ENCODE measurements at regions not wholly inside any gene's neighbourhood (a gene's known extent, or its start where the extent isn't known, plus 50 kb on each side); places are given as distances from the start of the nearest gene placed in this dataset.

DNA sequence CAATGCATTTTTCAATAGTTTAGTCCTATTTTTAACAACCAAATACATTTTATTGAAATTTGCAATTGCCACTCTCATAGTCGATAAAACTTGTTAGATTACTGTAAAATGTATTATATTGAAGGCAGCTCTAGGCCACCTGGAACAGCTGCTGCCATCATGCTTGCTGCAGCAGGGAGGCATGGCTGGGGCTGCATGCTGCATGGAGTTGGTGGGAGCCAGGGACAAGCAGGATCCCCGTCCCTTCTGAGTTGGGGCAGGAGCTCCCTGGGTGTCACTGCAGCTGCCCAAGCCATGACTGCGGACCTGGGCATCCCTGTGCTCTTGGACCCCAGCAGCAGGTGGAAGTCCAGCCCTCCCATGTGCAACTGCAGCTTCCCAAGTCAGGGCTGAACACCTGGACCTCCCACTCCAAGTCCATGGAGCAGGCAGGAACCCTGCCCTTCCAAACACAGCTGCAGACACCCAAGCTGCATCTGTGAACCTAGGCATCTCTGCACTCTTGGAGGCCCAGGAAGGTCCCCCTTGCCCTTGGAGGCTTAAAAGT lies 742.0 kb downstream of the ZBBX start:
- H3K36me3 ChIP-seq, result no peaks in the 10 kb centered on the region
- H2AFZ ChIP-seq (replicated peaks), result no peak overlapping the region
- no peaks in the 10 kb centered on the region for H3K36me3 Mint-ChIP-seq
- no peak overlapping the region for H3K4me3 ChIP-seq
- no peak overlapping the region for H3K4me2 ChIP-seq
- no peaks in the 10 kb centered on the region for H4K20me1 ChIP-seq (ENCODE audit: low read depth)
- no peak overlapping the region for H3K27ac ChIP-seq
- no peaks in the 10 kb centered on the region for H3K9me3 Mint-ChIP-seq
- no peaks in the 10 kb centered on the region for H3K9me3 ChIP-seq (ENCODE audit: low read depth)
- DNase-seq (ENCODE audit: low spot score), result no peak
- H3K27ac Mint-ChIP-seq, result no peak overlapping the region
- no peaks in the 10 kb centered on the region for H3K79me2 ChIP-seq (ENCODE audit: low read depth)
- no peak overlapping the region for H3K4me3 Mint-ChIP-seq
- no peaks in the 10 kb centered on the region for H3K27me3 ChIP-seq
- no peaks in the 10 kb centered on the region for H3F3A ChIP-seq (ENCODE audit: low read depth)
- TF ChIP-seq, protein P1, sequence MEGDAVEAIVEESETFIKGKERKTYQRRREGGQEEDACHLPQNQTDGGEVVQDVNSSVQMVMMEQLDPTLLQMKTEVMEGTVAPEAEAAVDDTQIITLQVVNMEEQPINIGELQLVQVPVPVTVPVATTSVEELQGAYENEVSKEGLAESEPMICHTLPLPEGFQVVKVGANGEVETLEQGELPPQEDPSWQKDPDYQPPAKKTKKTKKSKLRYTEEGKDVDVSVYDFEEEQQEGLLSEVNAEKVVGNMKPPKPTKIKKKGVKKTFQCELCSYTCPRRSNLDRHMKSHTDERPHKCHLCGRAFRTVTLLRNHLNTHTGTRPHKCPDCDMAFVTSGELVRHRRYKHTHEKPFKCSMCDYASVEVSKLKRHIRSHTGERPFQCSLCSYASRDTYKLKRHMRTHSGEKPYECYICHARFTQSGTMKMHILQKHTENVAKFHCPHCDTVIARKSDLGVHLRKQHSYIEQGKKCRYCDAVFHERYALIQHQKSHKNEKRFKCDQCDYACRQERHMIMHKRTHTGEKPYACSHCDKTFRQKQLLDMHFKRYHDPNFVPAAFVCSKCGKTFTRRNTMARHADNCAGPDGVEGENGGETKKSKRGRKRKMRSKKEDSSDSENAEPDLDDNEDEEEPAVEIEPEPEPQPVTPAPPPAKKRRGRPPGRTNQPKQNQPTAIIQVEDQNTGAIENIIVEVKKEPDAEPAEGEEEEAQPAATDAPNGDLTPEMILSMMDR (IDR thresholded peaks at IDR 0.05), result no peak
- TF ChIP-seq EZH2 (IDR thresholded peaks at IDR 0.05) (no peak), EZH2phosphoT487 (IDR thresholded peaks at IDR 0.05) (no peak)
- no peaks in the 10 kb centered on the region for H3K27me3 Mint-ChIP-seq (ENCODE audit: insufficient read depth, low read depth)
- H3K4me1 Mint-ChIP-seq, result no peaks in the 10 kb centered on the region
- H3K9ac ChIP-seq, result no peak overlapping the region
- H3K4me1 ChIP-seq, result no peaks in the 10 kb centered on the region

DNA sequence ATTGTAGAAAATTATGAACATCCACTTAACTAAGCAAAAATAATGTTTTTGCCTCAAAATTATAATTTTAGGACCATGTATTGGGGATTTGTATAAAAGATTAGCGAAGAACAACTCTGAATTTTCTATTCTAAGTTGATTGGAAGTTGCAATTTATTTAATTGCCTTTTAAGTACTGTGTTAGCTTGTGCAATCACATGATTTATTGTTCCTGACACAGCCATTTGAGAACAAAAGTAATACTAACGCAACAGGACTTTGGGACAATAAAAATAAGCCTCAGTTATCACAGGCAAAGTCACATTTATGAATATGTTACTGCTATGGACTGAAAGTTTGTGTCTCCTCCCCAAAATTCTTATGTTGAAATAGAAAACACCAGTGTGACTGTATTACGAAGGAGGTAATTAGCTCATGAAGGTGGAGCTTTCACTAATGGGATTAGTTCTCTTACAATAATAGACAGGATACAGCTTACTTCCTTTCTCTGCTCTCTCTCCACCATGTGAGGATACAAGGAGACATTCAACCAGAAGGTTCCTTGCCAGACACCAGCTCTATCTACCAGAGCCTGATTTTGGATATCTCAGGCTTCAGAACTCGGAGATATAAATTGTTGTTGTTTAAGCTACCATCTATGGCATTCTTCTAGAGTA lies 745.9 kb downstream of the ZBBX start:
- Mint-ChIP-seq H3K9me3 (no peaks in the 10 kb centered on the region), H3K27me3 (ENCODE audit: insufficient read depth, low read depth) (peaks cover 2% of the 10 kb centered on the region), H3K36me3 (no peaks in the 10 kb centered on the region), H3K4me3 (no peak overlapping the region), H3K4me1 (no peaks in the 10 kb centered on the region), H3K27ac (no peak overlapping the region)
- Histone ChIP-seq H3F3A (ENCODE audit: low read depth) (no peaks in the 10 kb centered on the region), H3K27me3 (no peaks in the 10 kb centered on the region), H3K4me2 (no peak overlapping the region), H3K9me3 (ENCODE audit: low read depth) (no peaks in the 10 kb centered on the region), H3K4me3 (no peak overlapping the region), H4K20me1 (ENCODE audit: low read depth) (no peaks in the 10 kb centered on the region), H3K36me3 (no peaks in the 10 kb centered on the region), H3K9ac (no peak overlapping the region), H2AFZ (replicated peaks) (no peak overlapping the region), H3K4me1 (no peaks in the 10 kb centered on the region), H3K79me2 (ENCODE audit: low read depth) (no peaks in the 10 kb centered on the region), H3K27ac (no peak overlapping the region)
- TF ChIP-seq EZH2 (IDR thresholded peaks at IDR 0.05), result no peak
- TF ChIP-seq EZH2phosphoT487 (IDR thresholded peaks at IDR 0.05), result no peak
- TF ChIP-seq, protein P1 (IDR thresholded peaks at IDR 0.05), result no peak
- DNase-seq (ENCODE audit: low spot score), result no peak

DNA sequence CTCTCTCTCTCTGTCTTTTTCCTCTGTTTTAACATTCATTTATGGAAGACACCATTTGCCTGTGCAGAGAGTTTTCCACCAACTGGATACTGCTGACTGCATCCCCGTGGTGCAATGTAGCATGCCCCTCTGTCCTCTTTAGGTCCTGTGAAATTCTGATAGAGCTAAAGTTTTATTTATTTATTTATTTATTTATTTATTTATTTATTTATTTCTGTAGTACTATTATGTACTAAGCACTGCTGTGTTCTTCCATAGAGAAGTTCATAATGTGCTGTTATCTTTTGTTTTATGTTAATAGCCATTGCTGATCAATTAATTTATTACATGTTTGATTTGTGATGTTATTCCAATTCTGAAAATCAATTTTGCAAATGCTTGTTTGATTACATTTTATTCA lies 749.9 kb downstream of the ZBBX start:
- H3K79me2 ChIP-seq (ENCODE audit: low read depth), result no peaks in the 10 kb centered on the region
- no peaks in the 10 kb centered on the region for H3K36me3 ChIP-seq
- no peaks in the 10 kb centered on the region for H3K27me3 ChIP-seq
- Mint-ChIP-seq H3K4me3 (no peak overlapping the region), H3K27me3 (ENCODE audit: insufficient read depth, low read depth) (peaks cover 2% of the 10 kb centered on the region), H3K9me3 (no peaks in the 10 kb centered on the region), H3K27ac (no peak overlapping the region), H3K36me3 (no peaks in the 10 kb centered on the region), H3K4me1 (no peaks in the 10 kb centered on the region)
- H3F3A ChIP-seq (ENCODE audit: low read depth), result no peaks in the 10 kb centered on the region
- no peak overlapping the region for H2AFZ ChIP-seq (replicated peaks)
- TF ChIP-seq EZH2phosphoT487 (IDR thresholded peaks at IDR 0.05), result no peak
- TF ChIP-seq, protein P1 (IDR thresholded peaks at IDR 0.05), result no peak
- no peak for TF ChIP-seq EZH2 (IDR thresholded peaks at IDR 0.05)
- no peaks in the 10 kb centered on the region for H3K4me1 ChIP-seq
- no peak overlapping the region for H3K27ac ChIP-seq
- no peaks in the 10 kb centered on the region for H3K9me3 ChIP-seq (ENCODE audit: low read depth)
- DNase-seq (ENCODE audit: low spot score), result no peak
- H4K20me1 ChIP-seq (ENCODE audit: low read depth), result no peaks in the 10 kb centered on the region
- H3K9ac ChIP-seq, result no peak overlapping the region
- H3K4me2 ChIP-seq, result no peak overlapping the region
- no peak overlapping the region for H3K4me3 ChIP-seq
